HG03575 (cell line): ENCODE measurements at regions not wholly inside any gene's neighbourhood (a gene's known extent, or its start where the extent isn't known, plus 50 kb on each side); places are given as distances from the start of the nearest gene placed in this dataset.
"Not testable (repeated sequence)": the region's sequence is repeated elsewhere in the genome, so short reads cannot be mapped to it uniquely, and the experiment has no call there.

Source experiments
- ATAC-seq: cut with Tn5 transposase; IDR thresholded peaks from one replicate; pipeline ENCODE4 v1.9.1; 2021; ENCODE audit not compliant: unreplicated experiment, insufficient number of reproducible peaks, low FRiP score; ENCODE audit errors: extremely low read depth

- no peak for ATAC-seq
These were observed 93.8 kb upstream of the SIRPA start for GRCh38 chr20:1801225-1801928.

GRCh38 chr20:1800777-1801176, 94.4 kb upstream of the SIRPA start:
- ATAC-seq: no peak

- no peak for ATAC-seq
These were observed 95.0 kb upstream of the SIRPA start for GRCh38 chr20:1800180-1800579.

- ATAC-seq: not testable (repeated sequence)
These were observed 95.5 kb upstream of the SIRPA start for GRCh38 chr20:1799746-1800145.

GRCh38 chr20:1798982-1799381, 96.2 kb upstream of the SIRPA start:
- no peak for ATAC-seq

GRCh38 chr20:1793821-1794220, 101.4 kb upstream of the SIRPA start:
- ATAC-seq: no peak

- no peak for ATAC-seq
These were observed 102.9 kb upstream of the SIRPA start for GRCh38 chr20:1792274-1792673.

GRCh38 chr20:1790386-1790785, 104.8 kb upstream of the SIRPA start:
- ATAC-seq: no peak

- ATAC-seq: no peak
These were observed 107.2 kb upstream of the SIRPA start for GRCh38 chr20:1788044-1788443.

GRCh38 chr20:1786486-1786885, 108.7 kb upstream of the SIRPA start:
- ATAC-seq: no peak

GRCh38 chr20:1784586-1784985, 110.6 kb upstream of the SIRPA start:
- no peak for ATAC-seq

- ATAC-seq: no peak
These were observed 112.0 kb upstream of the SIRPA start for GRCh38 chr20:1783245-1783644.

GRCh38 chr20:1782181-1782580, 113.0 kb upstream of the SIRPA start:
- ATAC-seq: no peak

- no peak for ATAC-seq
These were observed 115.6 kb upstream of the SIRPA start for GRCh38 chr20:1779567-1779966.

- no peak for ATAC-seq
These were observed 116.9 kb upstream of the SIRPA start for GRCh38 chr20:1778338-1778737.

- no peak for ATAC-seq
These were observed 117.8 kb upstream of the SIRPA start for GRCh38 chr20:1777476-1777820.

GRCh38 chr20:1776681-1777475, 118.3 kb upstream of the SIRPA start:
- no peak for ATAC-seq

- no peak for ATAC-seq
These were observed 117.5 kb upstream of the SIRPG start for GRCh38 chr20:1775117-1775516.

- ATAC-seq: no peak
These were observed 116.9 kb upstream of the SIRPG start for GRCh38 chr20:1774479-1774878.

GRCh38 chr20:1773816-1774215, 116.2 kb upstream of the SIRPG start:
- ATAC-seq: no peak

GRCh38 chr20:1769491-1769890, 111.9 kb upstream of the SIRPG start:
- no peak for ATAC-seq
